Bone marrow (tissue), 2 donors: ENCODE measurements at regions not wholly inside any gene's neighbourhood (a gene's known extent, or its start where the extent isn't known, plus 50 kb on each side); places are given as distances from the start of the nearest gene placed in this dataset.

ENCODE experiments used
- DNase-seq, 2 donors: peaks; one replicate each; lab custom pipeline; 2025; lab: John Stamatoyannopoulos, UW

DNA sequence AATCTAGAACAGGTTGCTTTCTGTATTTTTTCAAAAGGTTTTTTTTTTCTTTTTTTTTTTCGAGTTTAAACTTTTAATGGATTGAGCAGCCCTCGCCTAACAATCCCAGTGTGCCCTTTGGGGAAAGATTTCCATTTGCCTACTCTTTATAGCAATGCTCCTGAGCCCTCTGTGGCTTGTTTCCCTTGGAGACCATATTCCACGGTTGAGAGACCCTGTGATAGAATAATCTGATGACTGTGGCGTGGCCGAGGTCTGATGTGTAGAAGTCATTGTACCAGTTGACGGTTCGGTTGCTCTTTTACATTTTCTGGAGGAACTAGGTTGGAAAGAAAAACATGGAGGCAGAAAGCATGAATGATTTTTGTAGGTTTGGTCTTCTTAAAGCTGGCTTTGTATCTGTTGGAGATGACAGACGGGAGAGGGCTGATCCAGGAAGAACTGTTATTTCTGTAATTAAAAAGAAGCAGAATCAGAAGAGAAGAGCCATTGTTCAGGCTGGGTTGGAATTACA is 305.7 kb upstream of the NRIP1 start:
- DNase-seq = no peak

DNA sequence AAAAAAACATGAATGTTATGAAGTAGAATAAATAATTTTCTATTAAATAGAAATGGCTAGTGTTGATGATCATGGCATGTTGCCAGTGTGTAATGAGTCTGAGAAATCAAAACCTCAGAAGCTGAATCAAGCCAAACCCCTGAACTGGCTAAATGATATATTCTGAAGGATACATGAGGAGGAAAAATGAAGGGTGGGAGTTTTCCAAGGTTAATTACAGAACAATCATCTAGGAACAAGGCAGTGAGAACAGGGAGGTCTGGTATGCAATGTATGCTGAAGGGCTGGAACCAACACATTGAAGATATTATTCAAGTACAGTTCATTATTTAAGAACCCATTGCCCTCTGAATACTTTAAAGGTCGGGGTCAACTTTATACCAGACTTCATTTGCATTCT is 309.1 kb upstream of the NRIP1 start:
- no peak for DNase-seq

DNA sequence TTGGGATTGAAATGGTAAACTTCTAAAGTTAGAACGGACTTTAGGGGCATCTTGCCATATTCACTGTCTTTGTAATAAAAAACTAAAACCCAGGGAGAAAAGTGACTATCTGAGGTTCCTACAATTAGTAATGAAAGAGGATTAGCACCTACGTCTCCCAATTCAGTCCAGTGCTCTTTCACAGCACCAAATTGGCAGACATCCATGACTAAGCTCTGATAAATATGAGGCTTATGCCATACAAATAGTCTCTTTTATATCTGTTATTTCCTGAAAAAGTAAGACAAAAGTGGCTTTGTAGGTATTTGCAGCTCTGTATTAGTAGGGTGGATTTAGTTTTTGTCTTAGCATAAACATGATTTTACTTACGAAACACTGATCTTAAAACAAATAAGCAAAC is 315.0 kb upstream of the NRIP1 start:
- DNase-seq = no peak

DNA sequence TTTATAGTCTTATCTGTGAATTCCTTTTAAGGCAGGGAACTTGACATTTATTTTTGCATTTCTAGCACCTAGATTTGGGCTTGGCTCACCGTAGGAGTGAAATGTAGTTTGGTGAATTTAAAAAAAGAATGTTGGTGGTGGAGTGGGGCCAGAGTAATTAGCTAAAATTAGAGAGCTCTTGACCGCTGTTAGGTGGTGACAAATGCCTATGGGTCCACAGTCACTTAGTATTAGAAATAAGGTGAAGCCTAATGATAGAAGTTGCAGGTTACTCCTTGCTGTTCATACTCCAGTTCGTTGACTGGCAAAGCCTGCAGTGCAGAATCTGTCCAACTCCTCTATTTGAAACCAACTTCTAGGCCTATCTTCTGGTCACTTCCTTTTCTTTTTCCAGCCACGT is 318.8 kb upstream of the NRIP1 start:
- DNase-seq = no peak

DNA sequence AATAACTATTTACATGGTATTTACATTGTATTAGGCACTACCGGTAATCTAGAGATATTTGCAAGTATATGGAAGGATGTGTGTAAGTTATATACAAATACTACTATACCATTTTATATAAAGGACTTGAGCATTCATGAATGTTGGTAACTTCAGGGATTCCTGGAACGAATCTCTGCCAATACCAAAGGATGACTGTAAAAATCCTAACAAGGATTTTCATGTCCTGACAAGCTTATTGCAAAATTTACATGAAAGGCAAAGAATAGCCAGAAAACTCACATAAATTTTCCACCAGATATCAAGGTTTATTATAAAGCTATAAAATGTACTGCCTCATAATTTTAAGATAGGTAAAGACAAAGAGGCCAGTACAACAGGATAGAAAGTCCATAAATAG is 325.2 kb upstream of the NRIP1 start:
- no peak for DNase-seq

DNA sequence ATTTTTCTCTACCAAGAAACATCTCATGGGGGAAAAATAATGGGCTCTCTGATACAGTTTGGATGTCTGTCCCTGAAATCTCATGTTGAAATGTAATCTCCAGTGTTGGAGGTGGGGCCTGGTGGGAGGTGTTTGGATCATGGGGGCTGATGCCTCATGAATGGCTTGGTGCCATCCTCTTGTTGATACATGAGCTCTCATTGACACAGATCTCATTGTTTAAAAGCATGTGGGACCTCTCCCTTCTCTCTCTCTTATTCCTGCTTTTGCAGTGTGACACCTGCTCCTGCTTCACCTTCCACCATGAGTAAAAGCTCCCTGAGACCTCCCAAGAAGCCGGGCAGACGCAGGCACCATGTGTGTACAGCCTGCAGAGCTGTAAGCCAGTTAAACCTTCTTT is 332.5 kb upstream of the NRIP1 start:
- no peak for DNase-seq

DNA sequence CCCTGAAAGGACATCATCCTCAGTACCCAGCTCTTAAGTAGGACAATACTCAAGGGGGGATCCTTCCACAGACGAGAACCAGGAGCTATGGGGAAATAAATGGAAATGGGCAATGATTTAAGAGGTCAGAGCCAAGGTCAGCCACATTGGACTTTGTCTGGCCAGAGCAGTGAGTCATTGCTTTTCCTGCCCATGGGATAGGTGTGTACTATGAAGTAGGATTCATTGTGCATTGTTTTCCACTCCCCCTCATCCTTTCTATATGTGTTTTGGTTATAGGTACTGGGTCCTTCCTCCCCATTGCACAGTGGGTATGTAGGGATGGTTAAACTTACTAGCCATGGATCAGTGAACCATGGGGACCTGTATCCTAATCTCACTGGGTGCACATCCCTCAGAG is 328.9 kb upstream of the USP25 start:
- no peak for DNase-seq

DNA sequence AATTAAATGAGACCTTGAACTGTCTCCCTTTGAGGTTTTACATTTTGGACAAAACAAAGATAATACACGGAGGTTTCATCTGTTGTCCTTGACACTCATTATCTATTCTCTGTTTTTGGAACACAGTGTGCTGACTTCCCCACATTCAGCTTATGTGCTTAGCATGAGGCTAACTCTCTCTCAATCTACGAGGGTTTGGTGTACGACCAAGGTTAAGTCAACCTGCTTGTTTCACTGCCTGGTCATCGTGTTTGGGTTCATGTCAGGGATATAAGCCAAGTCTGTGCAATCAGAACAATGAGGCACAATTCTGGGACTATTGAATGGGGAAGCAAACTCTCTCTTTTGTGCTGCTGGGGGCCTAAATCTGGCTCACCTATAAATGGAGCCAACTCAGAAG is 328.5 kb upstream of the USP25 start:
- DNase-seq = no peak

DNA sequence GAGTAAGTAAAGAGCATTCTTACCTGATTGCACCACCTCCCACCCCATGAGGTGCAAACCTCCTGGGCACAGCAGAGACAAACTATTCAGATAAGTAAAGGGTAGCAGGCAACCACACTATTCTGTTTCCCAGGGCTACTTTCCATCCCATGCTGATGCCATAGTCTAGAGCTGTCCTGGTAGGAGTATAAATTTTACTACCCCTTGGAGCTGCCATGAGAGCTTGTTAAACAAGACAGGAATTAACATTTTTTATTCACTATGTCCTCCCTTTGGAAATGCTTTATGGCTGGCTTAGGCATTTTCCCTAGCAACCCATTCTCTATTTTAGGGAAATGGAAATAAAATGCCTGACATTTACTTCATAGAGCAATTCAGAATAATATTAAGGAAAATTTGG is 324.6 kb upstream of the USP25 start:
- DNase-seq = no peak

DNA sequence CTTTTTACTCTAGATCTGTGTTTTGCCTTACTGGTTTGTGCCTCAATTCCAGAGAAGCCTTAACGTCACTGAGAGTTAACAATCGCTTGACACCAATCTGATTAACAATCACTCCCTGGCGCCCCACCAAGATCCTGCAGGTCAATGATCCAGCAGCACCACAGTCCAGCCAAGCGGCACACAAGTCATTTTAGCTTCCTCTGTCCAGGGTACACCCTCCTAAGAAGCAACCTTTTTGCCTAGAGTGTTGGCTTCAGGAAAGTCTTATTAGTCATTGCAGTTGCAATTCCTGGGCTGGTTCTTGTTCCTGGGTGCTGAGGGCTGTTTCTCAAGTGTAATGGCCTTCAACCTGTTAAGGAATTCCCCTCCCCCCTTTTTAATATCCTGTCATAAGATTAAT is 323.0 kb upstream of the USP25 start:
- DNase-seq = no peak

DNA sequence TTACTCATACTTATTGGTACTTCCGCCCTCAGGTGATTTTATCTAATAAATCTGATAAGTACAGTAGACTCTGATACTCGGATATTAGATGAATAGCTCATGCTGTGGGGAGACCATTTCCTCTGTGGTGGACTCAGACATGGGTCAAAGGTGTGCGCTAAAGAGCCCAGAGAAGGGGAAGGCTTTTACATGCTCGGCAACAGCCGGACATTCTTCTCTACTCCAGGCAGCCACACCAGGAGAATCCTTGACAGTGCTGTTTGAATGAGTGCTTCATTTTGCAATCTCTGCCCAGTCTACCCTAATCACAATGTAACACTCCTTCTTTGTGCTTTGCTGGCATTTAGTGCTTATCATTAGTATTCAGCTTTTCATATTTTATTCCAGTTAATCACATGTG is 322.2 kb upstream of the USP25 start:
- no peak for DNase-seq

DNA sequence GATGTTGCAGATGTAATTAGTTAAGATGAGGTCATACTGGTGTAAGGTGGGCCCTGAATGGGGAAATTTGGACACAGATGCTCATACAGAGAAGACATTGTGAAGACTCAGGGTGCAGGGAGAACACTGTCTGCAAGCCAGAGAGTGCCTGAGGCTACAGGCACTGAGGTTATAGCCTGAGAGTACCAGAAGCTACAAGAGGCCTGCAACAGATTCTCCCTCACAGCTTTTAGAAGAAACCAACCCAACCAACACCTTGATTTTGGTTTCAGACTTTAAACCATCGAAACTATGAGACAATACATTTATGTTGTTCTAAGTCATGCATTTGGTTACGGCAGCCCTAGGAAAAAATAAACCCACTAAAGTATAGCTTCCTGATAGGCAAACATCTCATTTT is 321.7 kb upstream of the USP25 start:
- DNase-seq = no peak

DNA sequence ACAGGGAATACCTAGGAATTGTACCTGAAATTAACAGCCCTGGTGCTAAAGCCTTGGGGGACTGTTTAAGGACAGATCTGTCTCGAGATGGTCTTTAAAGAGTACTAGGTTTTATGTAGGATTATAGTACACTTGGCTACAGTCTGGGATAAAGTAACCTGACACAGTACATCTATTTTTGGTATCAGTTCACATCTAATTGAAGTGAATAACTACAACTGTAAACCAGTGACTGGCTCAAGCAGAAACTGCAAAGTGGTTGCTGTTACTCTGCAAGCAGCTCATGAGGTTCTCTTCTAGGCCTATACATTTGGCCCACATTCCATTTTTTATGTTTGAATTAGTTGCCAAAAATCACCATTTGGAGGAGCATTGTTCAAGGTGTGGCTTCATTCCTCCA is 320.8 kb upstream of the USP25 start:
- no peak for DNase-seq

DNA sequence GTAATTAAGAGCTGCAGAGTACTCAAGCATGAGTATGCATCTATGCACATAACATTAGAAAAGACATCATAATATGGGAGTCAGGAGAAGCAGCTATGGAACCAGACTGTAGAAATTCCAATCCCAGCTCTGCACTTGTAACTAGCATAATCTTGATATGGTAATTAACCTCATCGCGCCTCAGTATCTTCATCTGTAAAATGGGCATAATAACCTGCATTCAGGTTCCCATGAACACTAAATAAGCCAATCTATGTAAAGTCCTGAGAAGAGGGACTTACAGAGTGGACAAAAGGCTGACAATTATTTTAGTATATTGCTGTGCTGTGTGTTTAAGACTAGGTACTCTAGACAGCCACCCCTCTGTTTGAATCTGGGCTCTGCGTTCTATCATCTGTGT is 318.9 kb upstream of the USP25 start:
- DNase-seq = no peak

DNA sequence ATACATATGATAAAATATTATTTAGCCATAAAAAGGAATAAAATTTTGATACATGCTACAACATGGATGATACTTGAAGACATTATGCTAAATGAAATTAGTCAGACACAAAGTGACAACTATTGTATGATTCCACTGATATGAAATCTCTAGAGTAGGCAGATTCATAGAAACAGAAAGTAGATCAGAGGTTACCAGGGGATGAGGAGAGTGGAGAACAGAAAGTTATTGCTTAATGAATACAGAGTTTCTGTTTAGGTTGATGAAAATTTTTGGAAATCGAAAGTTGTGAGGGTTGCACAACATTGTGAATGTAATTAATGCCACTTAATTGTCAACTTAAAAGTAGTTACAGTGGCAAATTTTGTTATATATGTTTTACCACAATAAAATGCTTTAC is 315.7 kb upstream of the USP25 start:
- peak in 1 of 2 donors; percentile 72 for DNase-seq

DNA sequence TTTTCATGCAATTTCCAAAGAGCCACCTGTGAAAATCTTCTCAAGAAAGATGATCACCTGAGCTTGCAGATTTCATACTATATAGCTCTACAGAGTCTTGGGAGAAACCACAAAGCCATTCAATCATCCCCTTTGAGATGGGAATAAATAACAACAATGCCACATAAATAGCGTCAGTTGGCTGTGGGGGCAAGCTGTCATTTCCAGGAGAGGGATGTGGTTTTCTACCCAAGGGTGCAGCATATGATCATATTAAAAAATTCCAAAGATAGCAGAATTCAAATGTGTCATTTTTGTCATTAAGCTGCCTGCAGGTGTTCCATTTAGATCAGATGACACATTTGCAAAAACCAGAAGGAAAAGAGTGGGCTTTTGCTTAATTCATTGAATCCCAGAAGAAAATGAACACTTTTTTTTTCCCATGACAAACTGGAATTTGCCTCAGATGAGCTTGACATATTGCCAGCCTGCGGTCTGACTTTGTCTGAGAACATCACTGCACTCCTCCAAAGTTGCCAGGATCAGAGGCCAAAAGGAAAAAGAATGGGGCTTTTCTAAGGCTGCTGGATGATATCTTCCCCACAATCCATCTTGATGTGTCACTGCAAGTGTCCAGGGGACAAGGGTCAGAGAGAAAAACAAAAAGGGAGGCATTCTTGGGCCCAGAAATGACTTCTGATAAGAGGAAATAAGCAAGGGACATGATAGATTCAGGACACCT is 314.1 kb upstream of the USP25 start:
- no peak for DNase-seq

DNA sequence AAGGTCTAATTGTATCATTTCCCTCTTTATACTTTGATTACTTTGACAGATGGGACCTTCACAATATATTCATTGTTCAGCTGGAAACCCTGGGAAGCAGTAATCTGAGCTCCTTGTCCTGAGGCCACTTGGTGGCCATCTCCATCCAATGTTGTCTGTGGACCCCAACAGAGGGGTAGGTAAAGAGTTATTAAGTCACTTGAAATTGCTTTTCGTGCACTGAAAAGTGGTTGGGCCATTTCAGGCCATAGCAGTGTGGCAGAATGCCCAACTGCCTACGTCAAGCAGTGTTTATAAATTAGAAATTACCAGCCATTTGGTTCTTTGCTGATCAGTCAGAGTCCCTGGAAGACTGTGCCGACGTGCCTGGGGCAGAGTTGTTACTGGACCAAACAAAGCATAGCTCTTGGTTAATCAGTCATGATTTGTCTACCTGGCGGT is 308.3 kb upstream of the USP25 start:
- DNase-seq = no peak

DNA sequence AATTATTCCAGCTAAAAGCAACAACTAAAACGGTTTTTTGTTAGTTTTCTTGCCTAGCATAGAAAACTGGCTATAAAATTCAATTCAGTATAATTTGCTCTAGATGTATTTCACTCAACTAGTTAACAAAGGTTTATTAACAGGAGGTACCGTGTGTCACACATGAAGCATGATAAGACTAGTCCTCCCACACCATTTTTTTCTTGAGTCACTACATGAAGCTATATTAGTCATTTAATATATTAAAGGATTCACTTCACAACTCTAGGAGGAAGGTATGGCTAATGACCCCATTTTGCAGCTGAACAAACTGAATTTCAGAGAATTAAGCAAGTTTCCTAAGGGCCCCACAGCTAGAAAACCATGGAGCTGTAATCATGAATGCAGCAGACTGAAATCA is 307.8 kb upstream of the USP25 start:
- no peak for DNase-seq

DNA sequence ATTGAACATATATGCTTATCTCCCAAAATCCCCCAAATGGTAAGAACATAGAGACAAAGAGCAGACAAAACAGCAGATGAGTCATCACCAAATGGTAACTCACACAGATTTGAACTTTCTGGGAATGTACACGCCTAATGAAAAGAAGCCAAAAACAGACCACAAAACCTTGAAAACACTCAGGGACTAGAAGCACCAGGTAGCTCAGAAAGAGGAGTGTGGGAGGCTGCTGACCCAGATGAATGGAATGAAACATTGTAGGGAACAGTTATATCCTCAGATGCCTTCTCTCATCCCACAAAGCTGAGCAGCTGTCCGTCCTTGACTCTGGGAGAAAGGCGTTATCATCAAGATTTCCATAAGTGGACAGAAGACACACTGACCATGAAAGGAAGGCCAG is 307.0 kb upstream of the USP25 start:
- no peak for DNase-seq

DNA sequence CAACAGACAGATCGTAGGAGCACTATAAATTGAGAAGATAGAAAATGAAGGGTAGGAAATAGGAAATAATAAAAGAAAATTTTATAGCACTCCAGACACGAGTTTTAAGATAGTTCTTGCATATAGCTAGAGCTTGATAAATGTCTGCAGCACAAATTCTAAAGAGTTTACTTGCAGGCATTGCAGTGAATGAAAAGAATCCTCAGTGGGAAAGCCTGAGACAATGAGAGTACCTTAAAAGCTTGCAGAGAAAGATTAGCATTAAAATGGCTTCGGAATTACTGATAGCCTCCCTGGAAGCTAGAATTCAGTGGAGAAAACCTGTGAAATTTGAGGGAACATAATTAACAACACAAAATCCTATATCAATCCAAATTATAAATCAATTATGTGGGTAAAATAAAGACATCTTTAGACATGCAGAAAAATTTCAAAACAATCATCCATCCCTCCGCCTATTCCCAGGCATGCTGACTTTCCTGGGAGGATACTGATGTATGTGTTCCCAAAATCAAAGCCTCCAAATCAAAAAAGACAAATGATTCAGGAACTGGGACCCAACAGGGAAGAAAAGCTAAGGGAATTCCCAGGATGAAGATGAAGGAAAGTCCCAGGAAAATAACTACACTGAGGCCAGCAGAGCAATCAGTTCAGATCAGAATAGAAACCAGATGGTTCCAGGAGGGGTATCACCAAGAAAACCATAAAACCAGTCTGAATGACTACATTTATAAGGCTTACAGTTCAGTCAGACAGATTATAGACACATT is 305.9 kb upstream of the USP25 start:
- DNase-seq = no peak

DNA sequence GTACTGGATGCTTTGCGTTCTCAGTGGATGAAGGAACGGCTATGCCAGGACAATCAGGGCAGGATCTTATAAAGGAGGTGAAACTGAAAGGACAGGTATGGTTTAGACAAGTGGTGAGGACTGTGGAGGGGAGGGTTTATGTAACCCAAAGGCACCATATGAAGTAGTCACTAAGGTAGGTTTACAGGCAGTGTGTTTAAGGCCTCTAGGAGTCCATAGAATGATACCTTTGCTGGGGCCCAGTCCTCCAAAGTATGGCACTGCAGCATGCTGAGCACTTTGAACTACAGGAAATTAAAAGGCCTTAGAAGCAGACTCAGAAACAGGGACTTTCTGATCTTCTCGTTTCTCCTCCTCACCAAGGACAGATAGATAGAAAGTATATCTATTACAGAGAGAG is 304.7 kb upstream of the USP25 start:
- no peak for DNase-seq

DNA sequence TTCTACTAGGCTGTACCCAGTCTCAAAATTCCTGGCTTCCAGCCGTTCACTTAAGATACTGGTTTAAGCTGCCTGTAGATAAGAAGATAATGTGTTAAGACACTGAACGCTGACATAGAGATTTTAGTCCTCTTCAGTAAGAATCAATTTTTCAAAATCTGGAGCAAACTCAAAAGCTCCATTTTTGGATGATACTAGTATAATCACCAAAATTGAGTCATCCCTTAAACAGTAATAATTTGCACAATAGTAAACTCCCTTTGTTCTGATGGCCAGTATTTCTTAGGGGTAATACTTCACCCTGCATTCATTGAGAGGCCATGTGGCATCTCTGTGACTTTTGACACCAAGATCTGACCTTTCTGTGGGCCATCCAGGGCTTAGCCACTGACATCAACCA is 299.8 kb upstream of the USP25 start:
- DNase-seq = no peak

DNA sequence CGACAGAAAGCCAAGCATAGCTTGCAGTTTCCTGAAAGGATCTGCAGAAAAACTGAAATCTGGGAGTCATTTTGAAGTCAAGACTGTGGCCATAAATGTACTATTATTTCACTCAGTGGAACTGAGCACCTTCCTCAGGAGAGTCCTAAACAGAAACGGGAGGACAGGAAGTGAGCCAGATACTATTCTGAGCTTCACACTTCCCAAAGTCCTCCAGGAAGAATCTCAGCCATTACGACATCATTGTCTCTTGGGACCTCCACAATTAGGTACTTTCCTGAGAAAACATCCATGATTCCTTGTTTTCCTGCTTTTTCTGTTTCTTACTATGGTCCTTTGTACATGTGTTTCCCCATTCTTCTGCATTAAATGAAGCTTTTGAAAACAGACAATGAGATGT is 299.2 kb upstream of the USP25 start:
- no peak for DNase-seq

DNA sequence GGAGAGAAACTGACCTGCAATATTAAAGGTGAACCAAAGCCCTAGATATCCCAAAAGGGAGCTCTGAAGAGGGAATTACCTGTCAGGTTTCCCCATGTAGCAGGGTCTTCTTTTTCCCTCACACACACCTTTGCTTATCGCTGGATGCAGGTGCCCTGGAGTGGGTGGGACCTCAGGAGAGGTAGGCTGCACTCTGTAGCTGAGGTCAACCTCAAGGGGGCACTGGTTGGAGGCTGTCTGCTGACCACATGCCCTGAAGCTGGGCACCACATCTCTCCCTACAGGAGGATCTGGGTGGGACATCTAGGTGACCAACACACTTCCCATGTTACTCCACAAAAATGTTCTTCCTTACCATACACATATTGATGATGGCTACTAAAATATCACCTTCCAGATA is 298.7 kb upstream of the USP25 start:
- DNase-seq = no peak
